H1 (cell line): ENCODE measurements at regions not wholly inside any gene's neighbourhood (a gene's known extent, or its start where the extent isn't known, plus 50 kb on each side); places are given as distances from the start of the nearest gene placed in this dataset.

ENCODE experiments used
- TF ChIP-seq, protein P1 (sequence below): IDR thresholded peaks from 2 replicates; pipeline ENCODE4 v1.6.1; 2012; ENCODE audit warnings: low read length, inconsistent platforms
- TF ChIP-seq, protein P2 (sequence below): IDR thresholded peaks from 2 replicates; pipeline ENCODE4 v1.6.1; 2011; ENCODE audit warnings: low read depth, mild to moderate bottlenecking, low read length; ENCODE audit not compliant: insufficient read depth

DNA sequence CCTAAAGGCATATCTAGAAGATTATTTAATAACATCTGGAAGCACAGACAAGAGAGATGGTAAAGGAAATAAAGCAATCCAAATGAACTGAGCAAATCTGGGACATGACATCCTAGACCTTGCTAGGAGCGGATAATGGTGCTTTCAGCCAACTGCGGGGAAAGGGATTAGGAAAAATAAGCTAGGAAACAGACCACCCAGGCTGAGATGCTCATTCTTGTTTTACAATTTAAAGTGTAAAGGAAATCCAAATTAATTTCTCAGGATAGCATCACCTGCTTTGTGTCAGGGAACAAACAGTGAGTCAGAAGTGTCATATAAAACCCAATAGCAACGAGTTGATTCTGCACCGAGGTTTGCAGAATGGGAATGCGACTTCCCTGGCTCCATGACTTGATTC lies 112.5 kb upstream of the CXCR4 start (continued):
- TF ChIP-seq, protein P1, sequence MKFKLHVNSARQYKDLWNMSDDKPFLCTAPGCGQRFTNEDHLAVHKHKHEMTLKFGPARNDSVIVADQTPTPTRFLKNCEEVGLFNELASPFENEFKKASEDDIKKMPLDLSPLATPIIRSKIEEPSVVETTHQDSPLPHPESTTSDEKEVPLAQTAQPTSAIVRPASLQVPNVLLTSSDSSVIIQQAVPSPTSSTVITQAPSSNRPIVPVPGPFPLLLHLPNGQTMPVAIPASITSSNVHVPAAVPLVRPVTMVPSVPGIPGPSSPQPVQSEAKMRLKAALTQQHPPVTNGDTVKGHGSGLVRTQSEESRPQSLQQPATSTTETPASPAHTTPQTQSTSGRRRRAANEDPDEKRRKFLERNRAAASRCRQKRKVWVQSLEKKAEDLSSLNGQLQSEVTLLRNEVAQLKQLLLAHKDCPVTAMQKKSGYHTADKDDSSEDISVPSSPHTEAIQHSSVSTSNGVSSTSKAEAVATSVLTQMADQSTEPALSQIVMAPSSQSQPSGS, result no peak
- TF ChIP-seq, protein P2, sequence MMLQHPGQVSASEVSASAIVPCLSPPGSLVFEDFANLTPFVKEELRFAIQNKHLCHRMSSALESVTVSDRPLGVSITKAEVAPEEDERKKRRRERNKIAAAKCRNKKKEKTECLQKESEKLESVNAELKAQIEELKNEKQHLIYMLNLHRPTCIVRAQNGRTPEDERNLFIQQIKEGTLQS, result no peak
